ENCODE measurements at regions not wholly inside any gene's neighbourhood (a gene's known extent, or its start where the extent isn't known, plus 50 kb on each side); places are given as distances from the start of the nearest gene placed in this dataset.
"Not testable (repeated sequence)": the region's sequence is repeated elsewhere in the genome, so short reads cannot be mapped to it uniquely, and the experiment has no call there.

DNA sequence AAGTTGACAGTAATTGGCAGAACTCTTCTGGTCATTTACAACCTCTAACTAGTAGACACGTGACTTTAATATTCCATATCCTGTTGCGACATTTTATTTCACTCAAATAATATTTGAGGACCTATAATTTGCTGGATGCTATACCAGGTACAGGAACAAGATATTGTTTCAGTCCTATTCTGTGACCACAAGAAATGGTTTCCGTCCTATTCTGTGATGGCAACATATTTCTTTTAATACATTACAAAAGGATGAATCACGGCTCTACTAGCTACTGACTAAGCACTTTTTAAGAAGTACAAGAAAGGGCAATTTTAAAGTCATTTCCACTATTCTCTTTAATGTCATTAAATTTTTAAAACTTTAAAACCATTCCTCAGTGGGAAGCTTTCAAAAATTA is 400.2 kb downstream of the CNTN3 start:
- DNase-seq = no peak
- intact Hi-C loops (cut with DNase I) = no loop called here

DNA sequence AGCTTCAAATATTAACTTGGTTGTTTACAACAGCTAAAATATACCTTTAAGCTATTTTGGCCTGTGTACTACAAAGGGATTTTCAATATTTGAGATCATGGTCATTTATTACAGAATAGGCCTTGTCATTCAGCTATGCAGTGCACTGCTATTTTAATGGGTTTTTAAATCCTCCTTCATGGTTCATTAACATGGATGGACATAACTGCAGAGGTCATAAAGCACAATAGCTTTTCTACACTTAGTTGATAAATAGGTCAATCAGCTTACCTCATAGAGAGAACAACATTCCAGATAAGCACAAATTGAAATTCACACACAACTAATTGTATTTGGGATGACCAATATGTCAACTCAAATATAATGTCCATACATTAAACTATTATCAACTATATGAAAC is 403.7 kb downstream of the CNTN3 start:
- no peak for DNase-seq

DNA sequence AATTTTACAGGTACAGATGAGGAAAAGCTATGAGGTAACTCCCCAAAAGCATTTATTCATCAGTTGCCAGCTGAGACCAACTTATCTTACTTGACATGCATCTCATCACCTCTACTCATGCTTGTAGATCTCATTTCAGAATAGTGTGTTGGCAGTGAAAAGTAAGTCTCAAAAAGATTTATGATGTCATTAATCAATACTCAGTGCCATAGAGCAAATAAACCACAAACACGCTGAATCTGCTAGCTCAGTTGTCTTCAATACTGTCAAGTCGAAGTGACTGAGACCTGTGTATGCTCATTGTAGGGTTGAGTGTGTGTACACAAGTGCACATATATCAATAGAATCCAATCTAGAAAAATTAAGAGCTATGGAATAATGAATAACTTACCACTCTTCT is 413.5 kb downstream of the CNTN3 start:
- intact Hi-C loops (cut with DNase I) = no loop called here
- no peak for DNase-seq

More for the DNA sequence above, 403.7 kb downstream of the CNTN3 start:
- intact Hi-C loops (cut with DNase I) = no loop called here

DNA sequence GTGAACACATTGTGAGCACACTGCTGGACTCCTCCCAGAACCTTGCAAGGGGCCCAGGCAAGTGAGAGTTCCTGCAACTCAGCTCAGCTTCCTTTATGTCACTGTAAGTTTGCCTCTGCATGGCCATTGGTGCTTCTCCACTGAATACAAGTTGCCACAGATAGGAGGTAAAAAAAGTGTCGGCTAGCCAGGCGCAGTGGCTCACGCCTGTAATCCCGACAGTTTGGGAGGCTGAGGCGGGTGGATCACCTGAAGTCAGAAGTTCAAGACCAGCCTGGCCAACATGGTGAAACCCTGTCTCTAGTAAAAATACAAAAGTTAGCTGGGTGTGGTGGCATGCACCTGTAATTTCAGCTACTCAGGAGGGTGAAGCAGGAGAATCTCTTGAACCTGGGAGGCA is 435.8 kb downstream of the CNTN3 start:
- DNase-seq; intact Hi-C loops (cut with DNase I): not testable (repeated sequence)

DNA sequence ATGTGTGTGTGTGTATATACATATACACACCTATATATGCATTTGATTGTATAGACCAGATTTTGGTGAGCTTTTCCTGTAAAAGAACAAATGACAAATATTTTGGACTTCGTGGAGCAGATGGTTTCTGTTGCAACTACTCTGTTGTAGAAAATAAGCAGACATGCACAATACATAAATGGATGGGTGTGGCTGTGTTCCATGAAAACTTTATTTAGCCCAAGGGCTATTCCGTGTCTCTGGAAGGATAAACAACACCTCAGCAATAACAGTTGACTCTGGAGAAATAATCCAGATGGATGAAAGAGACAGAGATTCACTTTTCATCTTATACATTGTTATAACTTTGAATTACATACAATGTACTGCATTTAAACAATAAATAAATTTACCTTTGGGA is 441.4 kb downstream of the CNTN3 start:
- intact Hi-C loops (cut with DNase I) = no loop called here
- no peak for DNase-seq

DNA sequence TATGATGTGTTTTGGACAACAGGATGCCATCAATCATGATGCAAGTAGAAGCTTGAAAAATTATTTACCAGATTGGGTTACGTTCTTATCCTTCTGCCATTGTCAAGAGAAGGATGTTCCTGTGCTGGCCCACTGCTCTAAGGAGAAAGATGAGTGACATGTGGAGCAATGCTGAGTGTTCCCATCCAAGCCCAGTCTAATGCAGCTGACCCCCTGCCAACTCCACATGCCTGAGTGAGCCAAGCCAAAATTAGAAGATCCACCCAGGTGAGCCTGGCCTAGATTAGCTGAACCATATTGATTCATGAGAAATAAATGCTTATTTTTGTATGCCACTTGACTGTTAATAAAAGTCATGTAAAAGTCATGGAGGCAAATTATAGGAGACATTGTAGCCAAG is 446.5 kb downstream of the CNTN3 start:
- intact Hi-C loops (cut with DNase I) = no loop called here
- no peak for DNase-seq

DNA sequence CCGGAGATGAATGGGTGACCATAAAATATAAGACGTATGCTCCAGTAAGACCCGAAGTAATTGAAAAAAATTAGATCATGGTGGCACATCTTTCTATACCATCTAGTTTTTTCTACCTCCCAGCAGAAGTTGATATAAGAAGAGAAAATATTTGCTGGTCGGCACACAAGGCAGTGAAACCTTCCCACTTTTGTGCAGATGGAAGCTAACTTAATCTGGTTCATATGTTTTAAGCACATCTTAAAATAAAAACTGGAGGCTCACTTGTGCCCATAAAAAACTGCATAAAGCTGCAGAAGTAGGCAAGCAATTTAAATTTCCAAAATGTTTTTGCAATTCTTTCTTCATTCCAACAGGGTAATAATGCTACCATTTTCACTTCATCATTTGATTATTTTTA is 449.2 kb downstream of the CNTN3 start:
- no peak for DNase-seq
- intact Hi-C loops (cut with DNase I) = no loop called here

DNA sequence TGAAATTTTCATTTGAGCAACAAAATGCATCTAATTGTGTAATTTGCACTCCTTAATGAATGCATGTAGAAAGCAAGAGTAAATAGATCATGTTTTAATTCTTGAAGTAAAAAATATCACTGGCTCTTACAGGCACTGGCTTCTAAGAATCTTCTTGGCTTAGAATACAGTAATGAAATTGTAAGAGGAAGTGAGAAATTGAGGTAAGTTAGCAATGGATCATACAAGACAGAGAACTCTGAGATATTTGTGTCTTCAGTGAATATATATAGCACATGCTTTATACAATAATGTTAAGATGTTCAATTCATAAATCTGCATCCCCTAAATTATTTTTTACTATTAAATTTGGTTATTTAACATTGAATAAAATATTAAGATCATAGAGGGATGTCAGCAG is 465.0 kb downstream of the CNTN3 start:
- no peak for DNase-seq
- intact Hi-C loops (cut with DNase I) = no loop called here

DNA sequence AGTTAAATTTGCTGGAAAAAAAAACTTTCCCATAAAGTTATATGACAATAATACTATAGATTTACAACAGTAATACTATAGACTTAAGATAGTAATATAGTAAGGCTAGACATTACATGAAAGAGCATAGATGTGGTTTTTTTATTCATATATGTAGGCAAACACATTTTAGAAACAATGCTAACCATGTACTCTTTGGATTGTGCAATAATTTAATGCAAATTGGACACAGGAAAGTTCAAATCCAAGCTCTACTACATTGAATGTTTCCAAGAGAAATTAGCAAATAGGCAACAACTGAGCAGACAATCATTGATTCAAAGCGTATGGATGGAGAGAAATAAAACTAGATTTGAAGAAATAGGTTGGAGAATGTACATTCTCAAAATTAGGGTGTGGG is 469.2 kb downstream of the CNTN3 start:
- intact Hi-C loops (cut with DNase I) = no loop called here
- no peak for DNase-seq

DNA sequence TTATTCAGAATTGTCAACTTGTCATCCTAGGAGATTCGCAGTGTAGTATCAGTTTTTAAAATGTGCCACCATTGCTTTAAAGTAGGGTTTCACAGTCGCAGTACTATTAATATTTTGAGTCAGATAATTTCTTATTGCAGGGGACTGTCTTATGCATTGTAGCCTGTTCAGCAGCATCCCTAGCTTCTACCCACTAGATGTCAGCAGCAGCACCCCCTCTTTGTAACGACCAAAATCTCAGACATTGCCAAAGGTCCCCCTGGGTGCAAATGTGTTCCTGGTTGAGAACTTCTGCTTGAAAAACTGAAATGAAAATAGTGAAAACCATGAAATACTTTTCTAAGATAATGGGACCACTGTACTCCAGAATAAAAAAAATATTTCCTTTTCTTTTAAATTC is 474.8 kb downstream of the CNTN3 start:
- intact Hi-C loops (cut with DNase I) = no loop called here
- no peak for DNase-seq

DNA sequence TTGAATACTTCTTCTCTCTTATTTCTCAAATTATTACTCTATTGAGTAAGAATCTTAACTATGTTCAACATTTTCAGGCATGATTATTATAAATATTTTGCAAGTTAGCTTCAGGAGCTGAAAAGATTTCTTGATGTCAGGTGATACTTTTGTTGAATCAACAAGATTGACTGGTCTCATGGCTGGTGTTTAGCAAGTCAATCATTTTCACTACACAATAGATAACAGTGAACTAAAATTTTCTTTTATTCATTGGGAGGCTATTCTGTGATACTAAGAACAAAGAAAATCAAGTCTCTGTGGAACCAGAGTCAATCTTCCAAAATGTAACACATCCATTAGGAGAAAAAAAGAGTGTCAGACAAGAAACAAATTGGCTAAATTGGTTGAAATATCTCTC is 476.7 kb downstream of the CNTN3 start:
- DNase-seq = no peak
- intact Hi-C loops (cut with DNase I) = no loop called here

DNA sequence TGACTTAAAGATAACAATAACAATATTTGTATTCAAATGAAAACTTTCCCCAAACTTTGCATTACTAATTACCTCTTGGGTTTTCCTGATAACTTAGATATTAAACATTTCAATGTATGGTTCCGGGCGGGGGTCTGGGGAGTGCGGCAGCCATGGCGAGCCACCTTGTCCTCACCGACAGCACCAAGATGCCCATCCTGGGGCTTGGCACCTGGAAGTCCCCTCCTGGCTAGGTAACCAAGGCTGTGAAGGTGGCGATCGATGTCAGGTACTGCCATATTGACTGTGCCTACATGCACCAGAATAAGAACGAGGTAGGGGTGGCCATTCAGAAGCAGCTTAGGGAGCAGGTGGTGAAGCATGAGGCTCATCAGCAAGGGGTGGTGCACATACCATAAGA is 478.7 kb downstream of the CNTN3 start:
- no peak for DNase-seq
- intact Hi-C loops (cut with DNase I) = no loop called here

DNA sequence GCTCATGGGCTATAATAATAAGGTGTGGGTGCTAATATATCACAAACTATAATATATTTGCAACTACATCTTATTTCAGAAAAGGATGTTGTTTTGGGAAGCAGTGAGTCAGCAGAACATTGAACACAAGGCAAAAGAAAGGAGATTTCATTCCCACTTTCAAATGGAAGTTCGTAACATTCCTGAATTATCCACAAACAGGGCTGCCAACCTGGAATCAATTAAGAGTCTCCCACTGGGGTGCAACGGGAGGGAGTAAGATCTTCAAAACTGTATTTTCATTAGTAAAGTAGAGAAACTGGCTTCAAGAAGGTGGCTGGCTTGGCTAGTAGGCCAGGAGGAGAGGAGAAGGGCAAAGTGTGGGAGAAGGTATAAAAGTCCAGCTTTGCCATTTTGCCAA is 479.6 kb downstream of the CNTN3 start:
- no peak for DNase-seq
- intact Hi-C loops (cut with DNase I) = no loop called here

DNA sequence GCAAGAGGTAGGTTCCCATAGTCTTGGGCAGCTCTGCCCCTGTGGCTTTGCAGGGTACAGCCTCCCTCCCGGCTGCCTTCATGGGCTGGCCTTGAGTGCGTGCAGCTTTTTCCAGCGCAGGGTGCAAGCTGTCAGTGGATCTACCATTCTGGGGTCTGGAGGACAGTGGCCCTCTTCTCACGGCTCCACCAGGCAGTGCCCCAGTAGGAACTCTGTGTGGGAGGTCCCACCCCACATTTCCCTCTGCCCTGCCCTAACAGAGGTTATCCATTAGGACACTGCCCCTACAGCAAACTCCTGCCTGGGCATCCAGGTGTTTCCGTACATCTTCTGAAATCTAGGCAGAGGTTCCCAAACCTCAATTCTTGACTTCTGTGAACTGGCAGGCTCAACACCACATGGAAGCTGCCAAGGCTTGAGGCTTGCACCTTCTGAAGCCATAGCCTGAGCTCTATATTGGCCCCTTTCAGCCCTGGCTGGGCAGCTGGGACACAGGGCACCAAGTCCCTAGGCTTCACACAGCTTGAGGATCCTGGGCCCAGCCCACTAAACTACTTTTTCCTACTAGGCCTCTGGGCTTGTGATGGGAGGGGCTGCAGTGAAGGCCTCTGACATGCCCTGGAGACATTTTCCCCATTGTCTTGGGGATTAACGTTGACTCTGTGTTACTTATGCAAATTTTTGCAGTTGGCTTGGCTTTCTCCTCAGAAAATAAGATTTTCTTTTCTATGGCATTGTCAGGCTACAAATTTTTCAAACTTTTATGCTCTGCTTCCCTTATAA is 482.7 kb downstream of the CNTN3 start:
- intact Hi-C loops (cut with DNase I); DNase-seq: not testable (repeated sequence)

DNA sequence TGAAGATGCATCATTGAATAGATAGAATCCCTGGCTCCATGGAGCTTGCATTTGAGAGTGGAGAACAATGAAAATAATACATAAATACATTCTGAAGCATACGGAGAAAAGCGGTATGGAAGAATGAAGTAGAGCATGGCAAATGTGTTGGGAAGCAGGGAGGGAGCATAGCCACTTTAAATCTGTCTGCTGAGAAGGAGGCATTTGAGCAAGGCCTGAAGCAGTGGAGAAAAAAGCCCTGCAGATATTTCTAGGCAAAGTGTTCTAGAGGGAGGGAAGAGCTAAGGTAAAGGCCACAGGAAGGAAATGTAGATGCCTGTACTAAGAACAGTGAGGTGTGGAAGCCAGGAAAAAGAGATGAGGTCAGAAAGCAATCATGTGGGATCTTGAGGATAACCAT is 484.8 kb downstream of the CNTN3 start:
- no peak for DNase-seq
- intact Hi-C loops (cut with DNase I) = no loop called here

DNA sequence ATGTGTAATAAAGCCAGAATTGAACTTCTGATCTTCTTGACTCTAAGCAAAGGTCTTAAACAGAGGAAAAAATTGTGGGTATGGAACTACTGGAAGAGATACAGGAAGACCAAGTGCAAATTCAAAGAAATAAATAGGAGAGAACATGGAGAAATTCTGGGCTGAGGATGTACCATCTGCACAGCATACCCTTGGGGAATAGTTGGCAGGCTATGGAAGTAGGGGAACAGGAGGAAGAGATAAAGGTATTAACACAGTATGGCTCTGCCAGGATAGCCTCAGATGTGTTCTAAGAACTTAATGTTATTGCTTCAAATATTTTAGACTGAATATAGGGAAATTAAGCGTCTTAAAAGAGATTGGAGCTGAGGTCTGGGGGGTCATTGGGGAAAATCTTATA is 485.4 kb downstream of the CNTN3 start:
- no peak for DNase-seq
- intact Hi-C loops (cut with DNase I) = no loop called here

DNA sequence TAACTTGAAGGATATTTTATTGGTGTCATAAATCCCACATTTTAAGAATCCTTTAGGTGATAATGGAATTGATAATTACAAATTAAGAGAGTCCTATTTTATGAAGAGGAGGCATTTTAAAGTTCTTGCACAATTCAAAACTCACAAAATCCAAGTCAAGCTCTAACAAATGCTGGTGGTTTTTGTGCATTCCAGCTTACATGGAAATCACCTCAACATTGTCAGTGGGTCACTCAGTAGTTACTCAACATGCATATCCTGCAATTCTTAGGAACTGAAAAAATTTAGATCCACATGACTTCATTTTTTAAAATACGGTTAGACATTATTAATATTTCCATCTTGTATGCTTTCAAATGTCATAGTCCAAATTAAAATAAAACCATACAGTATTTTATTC is 487.2 kb downstream of the CNTN3 start:
- intact Hi-C loops (cut with DNase I) = no loop called here
- no peak for DNase-seq

DNA sequence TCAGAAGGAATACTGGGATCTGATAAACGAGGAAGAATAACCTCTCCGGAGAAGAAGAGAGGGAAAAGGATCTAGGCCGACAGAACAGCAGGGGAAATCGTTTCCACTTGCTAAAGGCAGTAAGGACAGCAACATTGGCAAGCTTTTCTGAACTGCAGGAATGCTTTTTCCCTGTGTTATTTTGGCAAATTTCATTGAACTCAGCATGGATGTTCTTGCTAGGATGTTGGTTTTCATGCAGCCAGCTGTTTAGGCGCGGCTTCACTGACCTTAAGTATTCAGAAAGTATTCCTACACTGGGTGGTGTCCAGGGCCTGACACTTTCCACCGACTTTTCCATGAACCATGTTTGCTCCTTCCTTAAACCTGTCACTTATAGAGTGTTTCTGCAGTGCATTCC is 489.7 kb downstream of the CNTN3 start:
- intact Hi-C loops (cut with DNase I) = no loop called here
- no peak for DNase-seq

DNA sequence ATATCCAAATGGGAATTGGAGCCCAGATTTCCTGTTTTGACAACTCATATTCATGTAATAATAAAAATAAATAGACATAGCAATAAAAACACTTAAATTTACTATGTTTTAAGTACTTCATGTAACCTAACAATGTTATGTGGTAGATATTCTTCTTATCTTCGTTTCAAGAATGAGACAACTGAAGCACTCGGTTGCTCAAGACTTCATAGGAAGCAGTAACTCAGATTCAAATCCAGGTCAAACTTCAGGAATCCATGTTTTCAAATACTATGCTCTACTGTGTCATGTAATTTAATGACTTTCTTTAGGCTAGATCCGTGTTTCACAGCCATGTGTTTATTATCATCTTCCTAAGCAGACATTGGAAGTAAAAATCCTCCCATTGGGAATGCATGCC is 492.2 kb downstream of the CNTN3 start:
- no peak for DNase-seq
- intact Hi-C loops (cut with DNase I) = no loop called here

DNA sequence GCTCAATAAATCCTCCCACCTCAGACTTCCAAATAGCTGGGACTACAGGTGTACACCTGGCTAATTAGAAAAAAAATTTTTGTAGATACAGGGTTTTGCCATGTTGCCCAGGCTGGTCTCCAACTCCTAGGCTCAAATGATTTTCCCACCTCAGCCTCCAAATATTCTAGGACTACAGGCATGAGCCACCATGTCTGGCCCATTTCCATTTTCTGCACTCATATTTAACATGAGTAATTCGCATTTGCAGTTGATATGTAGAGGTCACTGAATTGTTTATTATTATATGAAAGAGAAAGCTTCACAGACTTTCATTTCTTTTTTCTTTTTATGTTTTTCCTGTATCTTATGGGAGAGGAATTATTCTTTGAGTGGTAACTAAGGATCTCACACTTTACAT is 492.7 kb downstream of the CNTN3 start:
- intact Hi-C loops (cut with DNase I) = no loop called here
- DNase-seq = no peak

DNA sequence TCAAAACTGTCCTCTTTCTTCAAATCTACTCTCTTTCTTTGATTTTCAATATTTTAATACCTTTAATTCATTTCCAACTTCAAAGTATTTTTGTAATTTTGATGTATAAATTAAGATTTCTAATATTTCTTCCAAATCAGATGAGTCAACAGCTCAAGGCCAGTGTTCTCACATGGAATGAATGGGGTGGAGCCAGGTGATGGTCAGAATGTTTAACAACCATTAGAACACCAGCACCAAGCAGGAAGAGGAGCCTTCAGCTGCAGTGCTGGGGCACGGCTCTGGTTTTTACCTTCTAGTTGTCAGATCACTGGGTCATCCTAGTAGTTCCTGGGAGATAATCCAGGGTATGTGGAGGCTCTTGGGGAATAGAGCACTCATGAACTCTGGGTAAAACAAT is 494.5 kb upstream of the PDZRN3 start:
- DNase-seq = no peak
- intact Hi-C loops (cut with DNase I) = no loop called here

DNA sequence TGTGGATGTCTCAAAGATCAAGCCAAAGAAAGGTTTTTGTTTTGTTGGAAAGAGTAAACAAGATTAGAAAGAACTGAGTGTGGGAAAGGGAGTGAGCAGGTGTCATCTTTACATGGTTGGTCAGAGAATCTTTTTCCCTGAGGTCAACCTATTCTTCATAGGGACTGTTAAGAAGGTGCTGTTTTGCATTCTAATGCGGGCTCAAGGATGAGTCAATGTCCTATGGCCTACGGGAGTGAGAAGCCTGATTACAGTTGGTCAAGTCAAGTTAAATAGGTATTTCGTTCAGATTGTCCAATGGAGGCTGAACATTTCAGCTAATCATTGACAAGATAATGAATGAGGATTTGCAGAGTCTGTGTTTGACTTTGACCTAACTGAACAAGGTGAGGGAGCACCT is 491.2 kb upstream of the PDZRN3 start:
- DNase-seq = no peak
- intact Hi-C loops (cut with DNase I) = no loop called here
